HL-60 (cell line): ENCODE measurements at regions not wholly inside any gene's neighbourhood (a gene's known extent, or its start where the extent isn't known, plus 50 kb on each side); places are given as distances from the start of the nearest gene placed in this dataset.

ENCODE experiments used
- GABPA ChIP-seq: IDR thresholded peaks from 2 replicates; pipeline ENCODE4 v1.6.1; 2012; ENCODE audit warnings: low read depth
- POLR2AphosphoS5 ChIP-seq: IDR thresholded peaks from 2 replicates; pipeline ENCODE4 v1.6.1; 2012; ENCODE audit warnings: low read depth
- SPI1 ChIP-seq: IDR thresholded peaks from 2 replicates; pipeline ENCODE4 v1.6.1; 2012; ENCODE audit warnings: low read depth, mild to moderate bottlenecking, borderline replicate concordance
- TF ChIP-seq, protein P1 (sequence below): IDR thresholded peaks from one replicate; pipeline ENCODE4 v1.5.1; 2011; ENCODE audit warnings: low read length, control low read depth, inconsistent platforms; ENCODE audit not compliant: insufficient read depth
- TF ChIP-seq, protein P2 (sequence below): IDR thresholded peaks from 2 replicates; pipeline ENCODE4 v1.6.1; 2012; ENCODE audit warnings: low read depth; ENCODE audit not compliant: insufficient replicate concordance

DNA sequence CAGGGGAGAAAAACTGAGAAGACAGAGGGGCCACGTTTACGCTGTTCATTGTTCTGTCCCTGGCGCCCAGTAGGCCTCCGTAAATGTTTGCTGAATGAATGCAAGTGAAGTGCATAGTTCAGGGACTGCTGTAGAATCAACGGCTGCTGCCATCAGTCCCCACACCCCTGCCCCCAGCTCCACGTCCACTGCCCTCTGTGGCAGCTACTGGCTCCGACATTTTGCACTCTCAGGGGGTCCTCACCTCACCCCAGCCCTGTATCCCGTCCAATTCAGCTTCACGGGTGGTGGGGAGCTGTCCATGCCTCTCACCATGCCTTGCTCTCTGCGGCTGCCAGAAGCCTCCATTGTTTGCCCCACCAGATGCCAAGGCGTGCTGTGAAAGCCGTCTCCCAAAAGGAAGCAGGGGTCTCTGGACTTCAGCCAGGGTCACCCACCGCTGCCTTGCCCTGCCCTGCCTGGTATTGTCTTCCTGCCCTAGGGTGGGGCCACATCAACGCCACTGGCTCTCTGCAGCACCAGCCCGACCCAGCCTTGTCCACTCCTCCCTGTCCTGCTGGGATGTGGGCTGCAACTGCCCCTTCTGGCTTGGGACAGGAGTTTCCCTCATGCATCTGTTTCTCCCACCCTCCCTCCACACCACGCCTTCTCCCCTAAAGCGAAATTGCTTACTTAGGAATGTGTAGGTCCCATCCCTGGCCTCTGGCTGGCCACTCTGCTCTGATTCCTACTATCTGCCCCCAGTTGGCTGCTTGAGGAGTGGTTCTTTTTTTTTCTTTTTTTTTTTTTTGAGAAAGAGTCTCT is 86.0 kb downstream of the RHOB start:
- TF ChIP-seq, protein P1, sequence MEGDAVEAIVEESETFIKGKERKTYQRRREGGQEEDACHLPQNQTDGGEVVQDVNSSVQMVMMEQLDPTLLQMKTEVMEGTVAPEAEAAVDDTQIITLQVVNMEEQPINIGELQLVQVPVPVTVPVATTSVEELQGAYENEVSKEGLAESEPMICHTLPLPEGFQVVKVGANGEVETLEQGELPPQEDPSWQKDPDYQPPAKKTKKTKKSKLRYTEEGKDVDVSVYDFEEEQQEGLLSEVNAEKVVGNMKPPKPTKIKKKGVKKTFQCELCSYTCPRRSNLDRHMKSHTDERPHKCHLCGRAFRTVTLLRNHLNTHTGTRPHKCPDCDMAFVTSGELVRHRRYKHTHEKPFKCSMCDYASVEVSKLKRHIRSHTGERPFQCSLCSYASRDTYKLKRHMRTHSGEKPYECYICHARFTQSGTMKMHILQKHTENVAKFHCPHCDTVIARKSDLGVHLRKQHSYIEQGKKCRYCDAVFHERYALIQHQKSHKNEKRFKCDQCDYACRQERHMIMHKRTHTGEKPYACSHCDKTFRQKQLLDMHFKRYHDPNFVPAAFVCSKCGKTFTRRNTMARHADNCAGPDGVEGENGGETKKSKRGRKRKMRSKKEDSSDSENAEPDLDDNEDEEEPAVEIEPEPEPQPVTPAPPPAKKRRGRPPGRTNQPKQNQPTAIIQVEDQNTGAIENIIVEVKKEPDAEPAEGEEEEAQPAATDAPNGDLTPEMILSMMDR: no peak
- no peak for TF ChIP-seq POLR2AphosphoS5
- TF ChIP-seq, protein P2, sequence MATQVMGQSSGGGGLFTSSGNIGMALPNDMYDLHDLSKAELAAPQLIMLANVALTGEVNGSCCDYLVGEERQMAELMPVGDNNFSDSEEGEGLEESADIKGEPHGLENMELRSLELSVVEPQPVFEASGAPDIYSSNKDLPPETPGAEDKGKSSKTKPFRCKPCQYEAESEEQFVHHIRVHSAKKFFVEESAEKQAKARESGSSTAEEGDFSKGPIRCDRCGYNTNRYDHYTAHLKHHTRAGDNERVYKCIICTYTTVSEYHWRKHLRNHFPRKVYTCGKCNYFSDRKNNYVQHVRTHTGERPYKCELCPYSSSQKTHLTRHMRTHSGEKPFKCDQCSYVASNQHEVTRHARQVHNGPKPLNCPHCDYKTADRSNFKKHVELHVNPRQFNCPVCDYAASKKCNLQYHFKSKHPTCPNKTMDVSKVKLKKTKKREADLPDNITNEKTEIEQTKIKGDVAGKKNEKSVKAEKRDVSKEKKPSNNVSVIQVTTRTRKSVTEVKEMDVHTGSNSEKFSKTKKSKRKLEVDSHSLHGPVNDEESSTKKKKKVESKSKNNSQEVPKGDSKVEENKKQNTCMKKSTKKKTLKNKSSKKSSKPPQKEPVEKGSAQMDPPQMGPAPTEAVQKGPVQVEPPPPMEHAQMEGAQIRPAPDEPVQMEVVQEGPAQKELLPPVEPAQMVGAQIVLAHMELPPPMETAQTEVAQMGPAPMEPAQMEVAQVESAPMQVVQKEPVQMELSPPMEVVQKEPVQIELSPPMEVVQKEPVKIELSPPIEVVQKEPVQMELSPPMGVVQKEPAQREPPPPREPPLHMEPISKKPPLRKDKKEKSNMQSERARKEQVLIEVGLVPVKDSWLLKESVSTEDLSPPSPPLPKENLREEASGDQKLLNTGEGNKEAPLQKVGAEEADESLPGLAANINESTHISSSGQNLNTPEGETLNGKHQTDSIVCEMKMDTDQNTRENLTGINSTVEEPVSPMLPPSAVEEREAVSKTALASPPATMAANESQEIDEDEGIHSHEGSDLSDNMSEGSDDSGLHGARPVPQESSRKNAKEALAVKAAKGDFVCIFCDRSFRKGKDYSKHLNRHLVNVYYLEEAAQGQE: no peak
- no peak for TF ChIP-seq SPI1
- no peak for TF ChIP-seq GABPA
